HepG2 (cell line): ENCODE measurements at regions not wholly inside any gene's neighbourhood (a gene's known extent, or its start where the extent isn't known, plus 50 kb on each side); places are given as distances from the start of the nearest gene placed in this dataset.

ENCODE experiments used
- HHEX ChIP-seq: IDR thresholded peaks from 2 replicates; pipeline ENCODE4 v1.6.1; 2016; ENCODE audit warnings: control low read depth
- MAFG ChIP-seq: sonication (generic); formaldehyde crosslinking; IDR thresholded peaks from 2 replicates; pipeline ENCODE4 v1.5.1; 2020; ENCODE audit warnings: mild to moderate bottlenecking, missing genetic modification reagents
- NR2F6 ChIP-seq, 2 experiments: IDR thresholded peaks; 2 replicates each; pipeline ENCODE4 v1.6.1; 2016; ENCODE audit warnings: antibody characterized with exemption in 1 of 2, mild to moderate bottlenecking in 1 of 2
- SMYD3 ChIP-seq: sonication (generic); formaldehyde crosslinking; IDR thresholded peaks from 2 replicates; pipeline ENCODE4 v1.8.1; 2023; ENCODE audit warnings: mild to moderate bottlenecking, missing genetic modification reagents
- SRF ChIP-seq: IDR thresholded peaks from 2 replicates; pipeline ENCODE4 v1.6.1; 2011; ENCODE audit warnings: mild to moderate bottlenecking, low read depth, low read length, moderate library complexity
- TEAD2 ChIP-seq: sonication (generic); formaldehyde crosslinking; IDR thresholded peaks from 2 replicates; pipeline ENCODE4 v1.9.0; 2021; ENCODE audit warnings: missing genetic modification reagents
- TOPORS ChIP-seq: sonication (generic); formaldehyde crosslinking; IDR thresholded peaks from 2 replicates; pipeline ENCODE4 v1.8.0; 2023; ENCODE audit warnings: mild to moderate bottlenecking, missing genetic modification reagents
- U2AF1 ChIP-seq: fragments of 200-400 bp; formaldehyde crosslinking; optimal IDR thresholded peaks from 2 replicates; pipeline ENCODE3; 2017; ENCODE audit warnings: mild to moderate bottlenecking, low read depth, low read length
- ZNF136 ChIP-seq: sonication (generic); formaldehyde crosslinking; IDR thresholded peaks from 2 replicates; pipeline ENCODE4 v1.8.1; 2022; ENCODE audit warnings: low read depth, mild to moderate bottlenecking, moderate library complexity, missing genetic modification reagents
- ZNF3 ChIP-seq: IDR thresholded peaks from 2 replicates; pipeline ENCODE4 v1.7.0; 2017; ENCODE audit warnings: inconsistent platforms
- ZNF343 ChIP-seq: sonication (generic); formaldehyde crosslinking; IDR thresholded peaks from 2 replicates; pipeline ENCODE4 v1.4.0; 2020; ENCODE audit warnings: mild to moderate bottlenecking, missing genetic modification reagents
- ZNF761 ChIP-seq: sonication (generic); formaldehyde crosslinking; conservative IDR thresholded peaks from 2 replicates; pipeline ENCODE4 v1.4.0; 2020; ENCODE audit warnings: mild to moderate bottlenecking, missing genetic modification reagents
- ZNF768 ChIP-seq: sonication (generic); formaldehyde crosslinking; IDR thresholded peaks from 2 replicates; pipeline ENCODE4 v1.4.0; 2020; ENCODE audit warnings: missing genetic modification reagents
- TF ChIP-seq, protein P1 (sequence below): sonication (generic); formaldehyde crosslinking; IDR thresholded peaks from 2 replicates; pipeline ENCODE4 v1.5.0; 2020; ENCODE audit warnings: mild to moderate bottlenecking, missing genetic modification reagents, moderate library complexity
- TF ChIP-seq, protein P2 (sequence below): sonication (generic); formaldehyde crosslinking; IDR thresholded peaks from 2 replicates; pipeline ENCODE4 v1.4.0; 2020; ENCODE audit warnings: mild to moderate bottlenecking, missing genetic modification reagents
- TF ChIP-seq, protein P3 (sequence below): sonication (generic); formaldehyde crosslinking; IDR thresholded peaks from 2 replicates; pipeline ENCODE4 v1.4.0; 2020; ENCODE audit warnings: missing genetic modification reagents
- TF ChIP-seq, protein P4 (sequence below): sonication (generic); formaldehyde crosslinking; IDR thresholded peaks from 2 replicates; pipeline ENCODE4 v1.8.0; 2022; ENCODE audit warnings: mild to moderate bottlenecking, missing genetic modification reagents
- TF ChIP-seq, protein P5 (sequence below): sonication (generic); formaldehyde crosslinking; IDR thresholded peaks from 2 replicates; pipeline ENCODE4 v1.4.0; 2020; ENCODE audit warnings: mild to moderate bottlenecking, missing genetic modification reagents
- TF ChIP-seq, protein P6 (sequence below): sonication (generic); formaldehyde crosslinking; IDR thresholded peaks from 2 replicates; pipeline ENCODE4 v1.5.0; 2020; ENCODE audit warnings: missing genetic modification reagents

DNA sequence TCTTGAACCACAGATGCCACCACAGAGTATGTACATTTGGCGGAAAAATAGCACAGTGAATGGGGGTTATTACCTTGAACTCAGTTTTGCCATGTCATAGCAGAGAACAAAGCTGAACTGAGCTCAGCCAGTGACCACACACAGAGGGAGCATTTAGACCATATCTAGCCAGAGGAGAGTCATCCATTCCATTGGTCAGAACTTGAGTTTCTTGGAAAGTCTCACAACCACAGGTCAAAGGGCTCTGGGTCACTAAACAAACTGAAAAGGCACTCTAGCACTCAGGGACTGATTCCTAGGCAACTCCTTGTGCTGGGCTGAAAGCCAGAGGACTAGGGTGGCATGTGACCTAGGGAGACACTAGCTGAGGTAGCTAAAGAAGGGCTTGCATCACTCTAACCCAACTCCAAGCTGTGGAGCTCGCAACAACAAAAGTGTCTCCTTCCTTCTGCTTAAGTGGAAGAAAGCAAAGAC, 239.7 kb upstream of the SEMA3D start (continued):
- TF ChIP-seq ZNF343 (CRISPR knock-in tag) = no peak
- TF ChIP-seq, protein P1, sequence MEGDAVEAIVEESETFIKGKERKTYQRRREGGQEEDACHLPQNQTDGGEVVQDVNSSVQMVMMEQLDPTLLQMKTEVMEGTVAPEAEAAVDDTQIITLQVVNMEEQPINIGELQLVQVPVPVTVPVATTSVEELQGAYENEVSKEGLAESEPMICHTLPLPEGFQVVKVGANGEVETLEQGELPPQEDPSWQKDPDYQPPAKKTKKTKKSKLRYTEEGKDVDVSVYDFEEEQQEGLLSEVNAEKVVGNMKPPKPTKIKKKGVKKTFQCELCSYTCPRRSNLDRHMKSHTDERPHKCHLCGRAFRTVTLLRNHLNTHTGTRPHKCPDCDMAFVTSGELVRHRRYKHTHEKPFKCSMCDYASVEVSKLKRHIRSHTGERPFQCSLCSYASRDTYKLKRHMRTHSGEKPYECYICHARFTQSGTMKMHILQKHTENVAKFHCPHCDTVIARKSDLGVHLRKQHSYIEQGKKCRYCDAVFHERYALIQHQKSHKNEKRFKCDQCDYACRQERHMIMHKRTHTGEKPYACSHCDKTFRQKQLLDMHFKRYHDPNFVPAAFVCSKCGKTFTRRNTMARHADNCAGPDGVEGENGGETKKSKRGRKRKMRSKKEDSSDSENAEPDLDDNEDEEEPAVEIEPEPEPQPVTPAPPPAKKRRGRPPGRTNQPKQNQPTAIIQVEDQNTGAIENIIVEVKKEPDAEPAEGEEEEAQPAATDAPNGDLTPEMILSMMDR = peak; percentile 36
- no peak for TF ChIP-seq ZNF3 (CRISPR knock-in tag)
- peak; percentile 78 for TF ChIP-seq NR2F6 (IDR thresholded peaks at IDR 0.05)
- peak; percentile 80 for TF ChIP-seq NR2F6 (CRISPR knock-in tag; IDR thresholded peaks at IDR 0.05)
- no peak; the same call in 1 of the 2 replicates for TF ChIP-seq ZNF768 (CRISPR knock-in tag)
- TF ChIP-seq HHEX (CRISPR knock-in tag) = no peak
- TF ChIP-seq, protein P2, sequence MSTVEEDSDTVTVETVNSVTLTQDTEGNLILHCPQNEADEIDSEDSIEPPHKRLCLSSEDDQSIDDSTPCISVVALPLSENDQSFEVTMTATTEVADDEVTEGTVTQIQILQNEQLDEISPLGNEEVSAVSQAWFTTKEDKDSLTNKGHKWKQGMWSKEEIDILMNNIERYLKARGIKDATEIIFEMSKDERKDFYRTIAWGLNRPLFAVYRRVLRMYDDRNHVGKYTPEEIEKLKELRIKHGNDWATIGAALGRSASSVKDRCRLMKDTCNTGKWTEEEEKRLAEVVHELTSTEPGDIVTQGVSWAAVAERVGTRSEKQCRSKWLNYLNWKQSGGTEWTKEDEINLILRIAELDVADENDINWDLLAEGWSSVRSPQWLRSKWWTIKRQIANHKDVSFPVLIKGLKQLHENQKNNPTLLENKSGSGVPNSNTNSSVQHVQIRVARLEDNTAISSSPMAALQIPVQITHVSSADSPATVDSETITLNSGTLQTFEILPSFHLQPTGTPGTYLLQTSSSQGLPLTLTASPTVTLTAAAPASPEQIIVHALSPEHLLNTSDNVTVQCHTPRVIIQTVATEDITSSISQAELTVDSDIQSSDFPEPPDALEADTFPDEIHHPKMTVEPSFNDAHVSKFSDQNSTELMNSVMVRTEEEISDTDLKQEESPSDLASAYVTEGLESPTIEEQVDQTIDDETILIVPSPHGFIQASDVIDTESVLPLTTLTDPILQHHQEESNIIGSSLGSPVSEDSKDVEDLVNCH (CRISPR knock-in tag) = no peak
- TF ChIP-seq, protein P3, sequence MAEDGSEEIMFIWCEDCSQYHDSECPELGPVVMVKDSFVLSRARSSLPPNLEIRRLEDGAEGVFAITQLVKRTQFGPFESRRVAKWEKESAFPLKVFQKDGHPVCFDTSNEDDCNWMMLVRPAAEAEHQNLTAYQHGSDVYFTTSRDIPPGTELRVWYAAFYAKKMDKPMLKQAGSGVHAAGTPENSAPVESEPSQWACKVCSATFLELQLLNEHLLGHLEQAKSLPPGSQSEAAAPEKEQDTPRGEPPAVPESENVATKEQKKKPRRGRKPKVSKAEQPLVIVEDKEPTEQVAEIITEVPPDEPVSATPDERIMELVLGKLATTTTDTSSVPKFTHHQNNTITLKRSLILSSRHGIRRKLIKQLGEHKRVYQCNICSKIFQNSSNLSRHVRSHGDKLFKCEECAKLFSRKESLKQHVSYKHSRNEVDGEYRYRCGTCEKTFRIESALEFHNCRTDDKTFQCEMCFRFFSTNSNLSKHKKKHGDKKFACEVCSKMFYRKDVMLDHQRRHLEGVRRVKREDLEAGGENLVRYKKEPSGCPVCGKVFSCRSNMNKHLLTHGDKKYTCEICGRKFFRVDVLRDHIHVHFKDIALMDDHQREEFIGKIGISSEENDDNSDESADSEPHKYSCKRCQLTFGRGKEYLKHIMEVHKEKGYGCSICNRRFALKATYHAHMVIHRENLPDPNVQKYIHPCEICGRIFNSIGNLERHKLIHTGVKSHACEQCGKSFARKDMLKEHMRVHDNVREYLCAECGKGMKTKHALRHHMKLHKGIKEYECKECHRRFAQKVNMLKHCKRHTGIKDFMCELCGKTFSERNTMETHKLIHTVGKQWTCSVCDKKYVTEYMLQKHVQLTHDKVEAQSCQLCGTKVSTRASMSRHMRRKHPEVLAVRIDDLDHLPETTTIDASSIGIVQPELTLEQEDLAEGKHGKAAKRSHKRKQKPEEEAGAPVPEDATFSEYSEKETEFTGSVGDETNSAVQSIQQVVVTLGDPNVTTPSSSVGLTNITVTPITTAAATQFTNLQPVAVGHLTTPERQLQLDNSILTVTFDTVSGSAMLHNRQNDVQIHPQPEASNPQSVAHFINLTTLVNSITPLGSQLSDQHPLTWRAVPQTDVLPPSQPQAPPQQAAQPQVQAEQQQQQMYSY (CRISPR knock-in tag) = no peak
- no peak for TF ChIP-seq ZNF761 (CRISPR knock-in tag)
- no peak for TF ChIP-seq SMYD3 (CRISPR knock-in tag)
- TF ChIP-seq TEAD2 (CRISPR knock-in tag) = no peak
- TF ChIP-seq, protein P4, sequence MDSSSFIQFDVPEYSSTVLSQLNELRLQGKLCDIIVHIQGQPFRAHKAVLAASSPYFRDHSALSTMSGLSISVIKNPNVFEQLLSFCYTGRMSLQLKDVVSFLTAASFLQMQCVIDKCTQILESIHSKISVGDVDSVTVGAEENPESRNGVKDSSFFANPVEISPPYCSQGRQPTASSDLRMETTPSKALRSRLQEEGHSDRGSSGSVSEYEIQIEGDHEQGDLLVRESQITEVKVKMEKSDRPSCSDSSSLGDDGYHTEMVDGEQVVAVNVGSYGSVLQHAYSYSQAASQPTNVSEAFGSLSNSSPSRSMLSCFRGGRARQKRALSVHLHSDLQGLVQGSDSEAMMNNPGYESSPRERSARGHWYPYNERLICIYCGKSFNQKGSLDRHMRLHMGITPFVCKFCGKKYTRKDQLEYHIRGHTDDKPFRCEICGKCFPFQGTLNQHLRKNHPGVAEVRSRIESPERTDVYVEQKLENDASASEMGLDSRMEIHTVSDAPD = 0 out of 2 replicates have a peak, but pooled peaks have one; percentile 15
- TF ChIP-seq ZNF136 = no peak
- no peak for TF ChIP-seq TOPORS (CRISPR knock-in tag)
- TF ChIP-seq, protein P5, sequence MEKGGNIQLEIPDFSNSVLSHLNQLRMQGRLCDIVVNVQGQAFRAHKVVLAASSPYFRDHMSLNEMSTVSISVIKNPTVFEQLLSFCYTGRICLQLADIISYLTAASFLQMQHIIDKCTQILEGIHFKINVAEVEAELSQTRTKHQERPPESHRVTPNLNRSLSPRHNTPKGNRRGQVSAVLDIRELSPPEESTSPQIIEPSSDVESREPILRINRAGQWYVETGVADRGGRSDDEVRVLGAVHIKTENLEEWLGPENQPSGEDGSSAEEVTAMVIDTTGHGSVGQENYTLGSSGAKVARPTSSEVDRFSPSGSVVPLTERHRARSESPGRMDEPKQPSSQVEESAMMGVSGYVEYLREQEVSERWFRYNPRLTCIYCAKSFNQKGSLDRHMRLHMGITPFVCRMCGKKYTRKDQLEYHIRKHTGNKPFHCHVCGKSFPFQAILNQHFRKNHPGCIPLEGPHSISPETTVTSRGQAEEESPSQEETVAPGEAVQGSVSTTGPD = peak; percentile 76
- TF ChIP-seq MAFG (CRISPR knock-in tag) = peak; percentile 53; the same call in 1 of the 2 replicates
- no peak for TF ChIP-seq U2AF1
- TF ChIP-seq SRF = no peak
- TF ChIP-seq, protein P6, sequence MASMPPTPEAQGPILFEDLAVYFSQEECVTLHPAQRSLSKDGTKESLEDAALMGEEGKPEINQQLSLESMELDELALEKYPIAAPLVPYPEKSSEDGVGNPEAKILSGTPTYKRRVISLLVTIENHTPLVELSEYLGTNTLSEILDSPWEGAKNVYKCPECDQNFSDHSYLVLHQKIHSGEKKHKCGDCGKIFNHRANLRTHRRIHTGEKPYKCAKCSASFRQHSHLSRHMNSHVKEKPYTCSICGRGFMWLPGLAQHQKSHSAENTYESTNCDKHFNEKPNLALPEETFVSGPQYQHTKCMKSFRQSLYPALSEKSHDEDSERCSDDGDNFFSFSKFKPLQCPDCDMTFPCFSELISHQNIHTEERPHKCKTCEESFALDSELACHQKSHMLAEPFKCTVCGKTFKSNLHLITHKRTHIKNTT = no peak
